OCI-LY7 (cell line): ENCODE measurements at regions not wholly inside any gene's neighbourhood (a gene's known extent, or its start where the extent isn't known, plus 50 kb on each side); places are given as distances from the start of the nearest gene placed in this dataset.

ENCODE experiments used
- CTCF ChIP-seq: fragments of 200-600 bp; sonication (generic); conservative IDR thresholded peaks from 2 replicates; pipeline ENCODE4 v1.5.1; 2014; ENCODE audit warnings: mild to moderate bottlenecking, antibody characterized with exemption, low read length, moderate library complexity, mixed read lengths
- EZH2phosphoT487 ChIP-seq: fragments of 200-600 bp; sonication (generic); IDR thresholded peaks from 2 replicates; pipeline ENCODE4 v1.6.1; 2018; ENCODE audit warnings: low read depth, borderline replicate concordance, mild to moderate bottlenecking, mixed run types, antibody characterized with exemption, low read length, moderate library complexity, mixed read lengths

- TF ChIP-seq CTCF (no peak), EZH2phosphoT487 (no peak)
These were observed 98.6 kb downstream of the ZIC1 start for GRCh38 chr3:147507638-147508286.
